A673 (cell line): ENCODE measurements at regions not wholly inside any gene's neighbourhood (a gene's known extent, or its start where the extent isn't known, plus 50 kb on each side); places are given as distances from the start of the nearest gene placed in this dataset.

Experiments used
- BruUV-seq: library from RNA; stranded (reverse); fragments of 400-500 nt; replicated peaks from 2 replicates; lab custom pipeline; 2021; lab: Mats Ljungman, UMichigan
- CTCF ChIA-PET: fragments of 300-600 bp; sonication (Branson Sonifier 250); formaldehyde crosslinking; loops from one replicate; lab custom pipeline; 2022; ENCODE audit warnings: antibody characterized with exemption; lab: Charles Lee
- POLR2A ChIA-PET: fragments of 300-600 bp; sonication (Branson Sonifier 250); formaldehyde crosslinking; loops from one replicate; lab custom pipeline; 2022; ENCODE audit warnings: antibody characterized with exemption; ENCODE audit not compliant: low non-redundant PET; lab: Charles Lee
- DNase-seq: peaks from one replicate; pipeline ENCODE4 v3.0.0-alpha.2; 2015; ENCODE audit warnings: low spot score
- H3K27ac ChIP-seq: fragments of 200-600 bp; sonication (generic); 2 replicates; pipeline ENCODE4 v1.5.1; 2016; ENCODE audit warnings: mixed run types, low read depth, mild to moderate bottlenecking, mixed read lengths, antibody characterized with exemption, low read length; ENCODE audit not compliant: poor library complexity, severe bottlenecking
- H3K27me3 ChIP-seq: fragments of 200-600 bp; sonication (generic); replicated peaks from 2 replicates; pipeline ENCODE4 v1.6.1; 2017; ENCODE audit warnings: mixed run types, low read depth, mild to moderate bottlenecking, mixed read lengths, antibody characterized with exemption, low read length; ENCODE audit not compliant: insufficient read depth, poor library complexity
- H3K36me3 ChIP-seq: fragments of 200-600 bp; sonication (generic); 2 replicates; pipeline ENCODE4 v1.6.1; 2016; ENCODE audit warnings: mixed run types, mild to moderate bottlenecking, mixed read lengths, antibody characterized with exemption, low read length; ENCODE audit not compliant: insufficient read depth, poor library complexity, severe bottlenecking
- H3K4me1 ChIP-seq: fragments of 200-600 bp; sonication (generic); 2 replicates; pipeline ENCODE4 v1.6.1; 2017; ENCODE audit warnings: mixed run types, mild to moderate bottlenecking, mixed read lengths, antibody characterized with exemption, low read length; ENCODE audit not compliant: insufficient read depth, poor library complexity, severe bottlenecking
- H3K4me3 ChIP-seq: fragments of 200-600 bp; sonication (generic); 2 replicates; pipeline ENCODE4 v1.5.1; 2016; ENCODE audit warnings: low read depth, mixed run types, mild to moderate bottlenecking, mixed read lengths, low read length; ENCODE audit not compliant: poor library complexity, severe bottlenecking
- H3K9me3 ChIP-seq: fragments of 200-600 bp; sonication (generic); 2 replicates; pipeline ENCODE4 v1.6.1; 2016; ENCODE audit warnings: mixed run types, low read depth, mild to moderate bottlenecking, mixed read lengths, antibody characterized with exemption, low read length; ENCODE audit not compliant: poor library complexity, severe bottlenecking
- EZH2 ChIP-seq: fragments of 200-600 bp; sonication (generic); IDR thresholded peaks from 2 replicates; pipeline ENCODE4 v1.6.1; 2017; ENCODE audit warnings: borderline replicate concordance, low read depth, mild to moderate bottlenecking, mixed read lengths, antibody characterized with exemption, low read length; ENCODE audit not compliant: poor library complexity, severe bottlenecking
- intact Hi-C: fragments of 100-400 bp; cut with micrococcal nuclease; formaldehyde crosslinking; loops from one replicate; pipeline ENCODE4 v1.10.0; 2022; ENCODE audit not compliant: unreplicated experiment
- TF ChIP-seq, protein P1 (sequence below): fragments of 300-800, 200-600 bp; sonication (generic); conservative IDR thresholded peaks from 2 replicates; pipeline ENCODE4 v1.5.1; 2017; ENCODE audit warnings: low read depth, mild to moderate bottlenecking, antibody characterized with exemption, low read length, moderate library complexity, mixed read lengths

GRCh38 chr1:244241438-244241837 lies 190.4 kb downstream of the ZBTB18 start:
- intact Hi-C loops: no loop called here
- Histone ChIP-seq H3K4me3 (no peak overlapping the region), H3K27ac (no peak overlapping the region), H3K36me3 (no peaks in the 10 kb centered on the region), H3K27me3 (no peaks in the 10 kb centered on the region), H3K4me1 (no peaks in the 10 kb centered on the region), H3K9me3 (no peaks in the 10 kb centered on the region)
- CTCF ChIA-PET: no interaction called here
- POLR2A ChIA-PET: no interaction called here
- BruUV-seq: no TSS peak
- no peak for DNase-seq
- TF ChIP-seq EZH2: no peak
- TF ChIP-seq, protein P1, sequence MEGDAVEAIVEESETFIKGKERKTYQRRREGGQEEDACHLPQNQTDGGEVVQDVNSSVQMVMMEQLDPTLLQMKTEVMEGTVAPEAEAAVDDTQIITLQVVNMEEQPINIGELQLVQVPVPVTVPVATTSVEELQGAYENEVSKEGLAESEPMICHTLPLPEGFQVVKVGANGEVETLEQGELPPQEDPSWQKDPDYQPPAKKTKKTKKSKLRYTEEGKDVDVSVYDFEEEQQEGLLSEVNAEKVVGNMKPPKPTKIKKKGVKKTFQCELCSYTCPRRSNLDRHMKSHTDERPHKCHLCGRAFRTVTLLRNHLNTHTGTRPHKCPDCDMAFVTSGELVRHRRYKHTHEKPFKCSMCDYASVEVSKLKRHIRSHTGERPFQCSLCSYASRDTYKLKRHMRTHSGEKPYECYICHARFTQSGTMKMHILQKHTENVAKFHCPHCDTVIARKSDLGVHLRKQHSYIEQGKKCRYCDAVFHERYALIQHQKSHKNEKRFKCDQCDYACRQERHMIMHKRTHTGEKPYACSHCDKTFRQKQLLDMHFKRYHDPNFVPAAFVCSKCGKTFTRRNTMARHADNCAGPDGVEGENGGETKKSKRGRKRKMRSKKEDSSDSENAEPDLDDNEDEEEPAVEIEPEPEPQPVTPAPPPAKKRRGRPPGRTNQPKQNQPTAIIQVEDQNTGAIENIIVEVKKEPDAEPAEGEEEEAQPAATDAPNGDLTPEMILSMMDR: no peak

DNA sequence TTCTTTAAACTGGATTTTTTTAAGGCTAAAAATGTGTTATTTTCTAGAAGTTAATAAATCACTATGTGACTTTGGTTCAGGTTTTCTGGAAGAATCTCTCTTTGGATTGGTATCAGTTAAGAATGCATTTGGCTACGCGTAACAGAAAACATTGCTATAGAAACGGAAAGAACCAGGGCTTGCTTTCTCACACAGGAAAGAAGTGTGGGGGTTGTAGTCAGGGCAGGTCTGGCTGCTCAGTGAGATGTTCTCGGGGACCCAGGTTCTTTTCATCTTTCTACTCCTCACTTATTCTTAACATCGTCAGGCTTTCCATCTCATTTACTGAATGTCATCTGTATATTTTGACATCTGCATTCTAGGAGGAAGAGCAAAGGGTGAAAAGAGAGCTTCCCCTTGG lies 191.4 kb downstream of the ZBTB18 start:
- Histone ChIP-seq H3K27ac (no peak overlapping the region), H3K9me3 (no peaks in the 10 kb centered on the region), H3K4me1 (no peaks in the 10 kb centered on the region), H3K4me3 (no peak overlapping the region), H3K36me3 (no peaks in the 10 kb centered on the region), H3K27me3 (no peaks in the 10 kb centered on the region)
- intact Hi-C loops: no loop called here
- DNase-seq: no peak
- CTCF ChIA-PET: no interaction called here
- TF ChIP-seq, protein P1: no peak
- TF ChIP-seq EZH2: no peak
- POLR2A ChIA-PET: no interaction called here
- no TSS peak for BruUV-seq

- BruUV-seq: no TSS peak
- H3K27me3 ChIP-seq: no peaks in the 10 kb centered on the region
These were observed 195.3 kb downstream of the ZBTB18 start for GRCh38 chr1:244246334-244246733.

More at GRCh38 chr1:244246334-244246733, 195.3 kb downstream of the ZBTB18 start:
- Histone ChIP-seq H3K27ac (no peak overlapping the region), H3K4me3 (no peak overlapping the region), H3K4me1 (no peaks in the 10 kb centered on the region), H3K9me3 (no peaks in the 10 kb centered on the region), H3K36me3 (no peaks in the 10 kb centered on the region)
- POLR2A ChIA-PET: no interaction called here
- no peak for TF ChIP-seq EZH2
- TF ChIP-seq, protein P1: no peak
- CTCF ChIA-PET: no interaction called here
- DNase-seq: no peak
- intact Hi-C loops: no loop called here
